Small intestine (tissue), 7 donors: ENCODE measurements at regions not wholly inside any gene's neighbourhood (a gene's known extent, or its start where the extent isn't known, plus 50 kb on each side); places are given as distances from the start of the nearest gene placed in this dataset.

Experiments
- DNase-seq, 2 donors: peaks; one replicate each; pipeline versions ENCODE4 v3.0.0 to v3.0.0-alpha.2; 2013
- FAIRE-seq: peaks from 2 replicates; lab custom pipeline; 2012; peaks lifted over from hg19 to GRCh38; lab: Jason Lieb, UNC
- H3K27ac ChIP-seq, 3 donors: one replicate each; pipeline ENCODE4 v1.5.1; 2013; ENCODE audit warnings: low read length in 2 of 3, mild to moderate bottlenecking in 2 of 3, control low read depth in 1 of 3, inconsistent platforms in 1 of 3, low read depth in 1 of 3, moderate library complexity in 1 of 3
- H3K27me3 ChIP-seq, 3 donors: one replicate each; pipeline ENCODE4 v1.6.1; 2013; ENCODE audit warnings: low read length in 3 of 3, inconsistent platforms in 1 of 3; ENCODE audit not compliant: control insufficient read depth in 3 of 3, insufficient read depth in 3 of 3
- H3K36me3 ChIP-seq, 3 donors: one replicate each; pipeline ENCODE4 v1.6.1; 2013; ENCODE audit warnings: low read length in 3 of 3, inconsistent platforms in 1 of 3, low read depth in 1 of 3, mild to moderate bottlenecking in 1 of 3, moderate library complexity in 1 of 3; ENCODE audit not compliant: control insufficient read depth in 3 of 3, insufficient read depth in 2 of 3
- H3K4me1 ChIP-seq, 3 donors: one replicate each; pipeline ENCODE4 v1.6.1; 2013; ENCODE audit warnings: low read length in 2 of 3, inconsistent platforms in 1 of 3, low read depth in 1 of 3, mild to moderate bottlenecking in 1 of 3, moderate library complexity in 1 of 3; ENCODE audit not compliant: control insufficient read depth in 3 of 3, insufficient read depth in 2 of 3
- H3K4me3 ChIP-seq, 3 donors: one replicate each; pipeline ENCODE4 v1.5.1; 2013; ENCODE audit warnings: low read length in 3 of 3, control low read depth in 1 of 3, inconsistent platforms in 1 of 3, low read depth in 1 of 3, mild to moderate bottlenecking in 1 of 3, moderate library complexity in 1 of 3
- H3K9me3 ChIP-seq, 2 donors: one replicate each; pipeline ENCODE4 v1.6.1; 2013; ENCODE audit warnings: low read depth in 1 of 2, low read length in 1 of 2; ENCODE audit not compliant: control insufficient read depth in 2 of 2, insufficient read depth in 1 of 2
- WGBS, 3 donors: extraction: QIAGEN DNeasy Blood & Tissue Kit; methylation state at CpG; one replicate each; pipeline ENCODE4 v1.1.7; 2013; 5-methylcytosine and 5-hydroxymethylcytosine counted together
- donor health status: healthy with polysubstance abuse.
- donor health status: control.
- donor health status: control.
- donor health status: Bipolar disorder and iron deficiency.
- donor health status: healthy.

DNA sequence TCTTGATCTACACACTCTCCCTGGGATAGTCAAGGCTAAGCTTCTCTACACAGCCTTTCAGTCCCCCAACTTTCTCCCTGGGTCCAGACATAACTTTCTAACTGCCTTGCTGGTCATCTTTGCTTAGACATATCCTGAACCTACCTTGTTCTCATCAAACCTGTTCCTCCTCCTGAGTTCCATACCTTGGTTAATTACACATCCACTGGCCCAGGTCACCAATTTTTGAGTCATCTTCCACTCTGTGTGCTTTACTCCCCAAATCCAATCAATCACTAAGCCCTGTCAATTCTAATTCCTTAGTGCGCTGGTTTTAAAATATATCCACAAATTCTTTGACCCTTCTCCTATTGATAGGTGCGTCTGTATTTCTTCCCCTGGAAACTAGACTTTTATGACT, 107.0 kb downstream of the EVX1 start:
- H3K4me1 ChIP-seq: peaks cover 0 to 9% (median 0%) of the 10 kb centered on the region in 3 donors
- FAIRE-seq (no peak), DNase-seq (no peak)
- peaks cover 0 to 2% (median 0%) of the 10 kb centered on the region in 3 donors for H3K27me3 ChIP-seq
- H3K4me3 ChIP-seq: no peak overlapping the region
- 41 to 83% (median 54%) methylated on average over 2 of the region's 2 CpGs for WGBS, 3 donors
- H3K36me3 ChIP-seq: no peaks in the 10 kb centered on the region
- no peaks in the 10 kb centered on the region for H3K9me3 ChIP-seq
- H3K27ac ChIP-seq: no peak overlapping the region

DNA sequence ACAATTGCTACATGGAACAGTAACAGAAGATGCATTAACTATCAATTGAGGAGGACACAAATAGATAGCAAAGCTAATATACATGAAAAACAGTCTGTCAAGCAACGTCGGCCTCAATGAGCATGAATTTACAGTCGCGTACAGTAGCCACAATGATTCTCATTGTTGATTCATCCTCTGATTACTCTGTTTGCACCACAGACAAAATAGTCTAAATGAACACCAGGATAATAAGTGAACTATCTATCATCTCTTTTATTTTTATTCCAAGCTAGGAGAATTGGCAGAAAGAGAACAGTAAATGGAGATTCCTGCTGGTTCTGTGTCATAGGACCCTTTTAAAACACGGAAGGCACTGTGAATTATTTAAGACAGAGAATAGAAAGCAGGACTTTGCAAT, 108.5 kb downstream of the EVX1 start:
- Histone ChIP-seq H3K4me3 (no peak overlapping the region), H3K4me1 (peaks cover 0 to 7% (median 0%) of the 10 kb centered on the region in 3 donors), H3K27ac (no peak overlapping the region), H3K36me3 (no peaks in the 10 kb centered on the region), H3K9me3 (no peaks in the 10 kb centered on the region), H3K27me3 (peaks cover 0 to 2% (median 0%) of the 10 kb centered on the region in 3 donors)
- no peak for DNase-seq
- WGBS, 3 donors: 72 to 80% (median 79%) methylated on average over 5 of the region's 5 CpGs
- FAIRE-seq: no peak

DNA sequence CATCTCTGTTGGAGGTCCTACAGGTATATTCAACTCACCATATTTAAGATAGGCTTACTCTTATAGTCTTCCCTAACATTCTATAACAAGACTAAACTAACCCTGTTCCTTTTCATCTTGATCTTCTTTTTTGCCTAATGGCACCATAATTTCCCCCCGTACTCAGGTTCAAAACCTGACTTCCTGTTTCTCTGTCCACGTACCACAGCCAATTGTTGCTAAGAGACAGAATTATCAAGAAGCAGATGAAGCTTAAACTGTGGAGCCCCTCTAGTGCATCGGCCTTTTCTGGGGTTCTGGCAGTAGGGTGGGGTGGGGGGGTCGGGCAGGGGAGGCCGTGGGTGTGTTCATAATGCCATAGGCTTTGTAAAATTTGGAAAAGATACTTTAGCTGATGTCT, 109.2 kb downstream of the EVX1 start:
- FAIRE-seq: no peak
- DNase-seq: no peak
- WGBS, 3 donors: 58 to 63% (median 59%) methylated on average over 5 of the region's 5 CpGs
- no peak overlapping the region for H3K4me3 ChIP-seq
- H3K27ac ChIP-seq: no peak overlapping the region
- H3K36me3 ChIP-seq: no peaks in the 10 kb centered on the region
- peaks cover 0 to 2% (median 0%) of the 10 kb centered on the region in 3 donors for H3K27me3 ChIP-seq
- peaks cover 0 to under 1% (median 0%) of the 10 kb centered on the region in 3 donors for H3K4me1 ChIP-seq
- no peaks in the 10 kb centered on the region for H3K9me3 ChIP-seq

DNA sequence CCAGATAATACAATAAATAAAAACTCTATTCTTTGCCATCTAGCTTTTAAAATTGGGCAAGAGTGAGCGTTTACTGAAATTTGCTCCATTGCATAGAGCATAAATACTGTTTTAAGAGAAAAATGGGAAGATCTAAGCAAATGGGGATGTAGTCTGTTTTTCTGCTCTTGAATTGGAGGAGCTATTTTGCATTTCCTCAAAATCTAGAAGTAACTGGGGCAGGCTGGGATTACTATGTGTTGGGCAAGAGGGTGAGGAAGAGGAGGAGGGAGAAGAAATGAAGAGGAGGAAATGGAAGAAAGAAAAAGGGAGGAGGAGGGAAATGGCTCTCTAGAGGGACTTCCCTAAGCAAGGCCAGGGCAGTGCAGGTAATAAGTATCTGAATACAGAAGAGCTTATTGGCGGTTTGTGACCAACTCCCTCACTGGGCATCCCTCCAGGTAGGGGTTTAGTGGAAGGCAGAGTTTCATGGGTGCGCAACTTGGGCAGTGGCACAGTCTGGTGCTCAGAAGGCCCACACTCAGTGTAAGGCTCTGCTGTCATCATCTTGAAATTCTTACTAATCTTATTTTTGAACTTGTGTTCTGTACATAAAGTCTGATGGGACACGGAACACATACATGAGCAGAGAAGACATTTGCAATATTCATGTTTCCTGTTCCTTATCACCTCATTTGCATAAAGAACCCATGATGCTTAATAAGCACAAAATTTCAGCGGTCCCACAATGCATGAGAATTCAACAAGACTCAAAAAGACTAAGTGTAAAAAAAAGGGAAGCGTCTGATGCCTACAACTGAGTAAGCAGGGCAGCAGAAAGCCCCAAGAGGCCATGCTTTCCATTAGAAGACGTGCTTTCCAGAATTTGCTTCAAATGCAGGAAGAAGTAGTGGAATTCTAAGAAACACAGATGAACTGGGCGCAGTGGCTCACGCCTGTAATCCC, 116.9 kb downstream of the EVX1 start:
- DNase-seq (no peak), FAIRE-seq (no peak)
- no peaks in the 10 kb centered on the region for H3K4me1 ChIP-seq
- peaks cover 0 to 2% (median 0%) of the 10 kb centered on the region in 3 donors for H3K27me3 ChIP-seq
- H3K9me3 ChIP-seq: no peaks in the 10 kb centered on the region
- H3K27ac ChIP-seq: no peak overlapping the region
- no peaks in the 10 kb centered on the region for H3K36me3 ChIP-seq
- H3K4me3 ChIP-seq: no peak overlapping the region
- WGBS, 3 donors: 81 to 88% (median 87%) methylated on average over 9 of the region's 9 CpGs

DNA sequence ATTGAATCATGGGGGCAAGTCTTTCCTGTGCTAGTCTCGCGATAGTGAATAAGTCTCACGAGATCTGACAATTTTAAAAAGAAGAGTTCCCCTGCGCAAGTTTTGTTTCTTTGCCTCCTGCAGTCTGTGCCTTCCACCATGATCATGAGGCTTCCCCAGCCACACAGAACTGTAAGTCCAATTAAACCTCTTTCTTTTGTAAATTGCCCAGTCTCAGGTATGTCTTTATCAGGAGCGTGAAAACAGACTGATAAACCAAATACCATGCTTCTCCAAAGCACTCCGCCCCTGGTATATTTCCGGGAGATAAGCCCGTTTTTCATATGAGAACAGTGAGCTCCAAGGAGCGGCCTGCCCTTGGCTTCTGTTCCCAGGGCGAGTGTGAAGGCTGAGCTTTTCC, 118.9 kb downstream of the EVX1 start:
- Histone ChIP-seq H3K36me3 (no peaks in the 10 kb centered on the region), H3K4me1 (no peaks in the 10 kb centered on the region), H3K27me3 (peaks cover 0 to 2% (median 0%) of the 10 kb centered on the region in 3 donors), H3K4me3 (no peak overlapping the region), H3K9me3 (no peaks in the 10 kb centered on the region), H3K27ac (no peak overlapping the region)
- FAIRE-seq: no peak
- WGBS, 3 donors: 46 to 71% (median 55%) methylated on average over 10 of the region's 10 CpGs
- DNase-seq: peak in 1 of 2 donors; percentile 38

DNA sequence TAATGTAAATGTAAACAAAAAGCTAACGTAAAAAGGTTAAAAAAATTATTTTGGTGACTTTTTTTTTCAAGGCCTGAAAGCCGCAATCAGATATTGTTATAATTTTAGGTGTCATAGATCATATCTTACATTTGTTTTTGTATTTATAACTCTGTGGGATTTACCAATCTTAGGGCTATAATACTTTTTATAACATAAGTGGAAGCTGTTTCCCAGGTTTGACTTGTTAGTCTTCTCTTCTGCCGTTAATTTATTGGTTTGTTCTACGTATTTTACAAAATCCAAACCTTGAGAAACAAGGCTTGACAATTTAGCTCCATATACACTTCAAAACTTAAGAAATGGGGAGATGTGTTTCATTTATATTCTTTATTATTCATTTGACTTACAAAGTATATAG, 119.4 kb downstream of the EVX1 start:
- DNase-seq (no peak), FAIRE-seq (no peak)
- Histone ChIP-seq H3K4me1 (no peaks in the 10 kb centered on the region), H3K27me3 (peaks cover 0 to 2% (median 0%) of the 10 kb centered on the region in 3 donors), H3K27ac (no peak overlapping the region), H3K9me3 (no peaks in the 10 kb centered on the region), H3K36me3 (no peaks in the 10 kb centered on the region), H3K4me3 (no peak overlapping the region)
- WGBS, 3 donors: 51 to 73% (median 65%) methylated on average over 4 of the region's 4 CpGs

DNA sequence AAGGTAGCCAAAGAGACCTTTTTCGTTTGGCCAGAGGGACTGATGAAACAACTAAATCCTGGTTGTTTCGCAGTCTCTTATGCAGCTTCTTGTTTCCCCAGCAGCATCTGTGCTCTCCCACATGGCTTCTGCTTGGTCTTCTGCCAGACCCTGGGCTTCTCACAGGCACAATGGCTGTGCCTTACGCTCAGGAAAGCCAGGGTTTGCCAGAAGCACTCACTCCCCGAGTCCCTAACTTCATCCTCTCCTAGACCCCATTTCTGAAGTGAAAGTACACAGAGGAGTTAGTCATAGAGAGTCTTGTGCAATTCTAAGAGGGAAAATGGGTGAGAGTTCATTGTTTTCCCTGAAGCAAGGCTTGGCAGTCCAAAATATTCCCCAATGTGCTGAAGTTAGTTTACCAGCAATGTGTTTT, 121.7 kb downstream of the EVX1 start:
- FAIRE-seq (no peak), DNase-seq (peak; percentile 11 to 39)
- WGBS, 3 donors: 62 to 84% (median 62%) methylated on average over 4 of the region's 4 CpGs
- Histone ChIP-seq H3K4me3 (no peak overlapping the region), H3K9me3 (no peaks in the 10 kb centered on the region), H3K36me3 (no peaks in the 10 kb centered on the region), H3K27me3 (no peaks in the 10 kb centered on the region), H3K27ac (peak overlapping the region in 1 of 3 donors; percentile 79), H3K4me1 (no peaks in the 10 kb centered on the region)

DNA sequence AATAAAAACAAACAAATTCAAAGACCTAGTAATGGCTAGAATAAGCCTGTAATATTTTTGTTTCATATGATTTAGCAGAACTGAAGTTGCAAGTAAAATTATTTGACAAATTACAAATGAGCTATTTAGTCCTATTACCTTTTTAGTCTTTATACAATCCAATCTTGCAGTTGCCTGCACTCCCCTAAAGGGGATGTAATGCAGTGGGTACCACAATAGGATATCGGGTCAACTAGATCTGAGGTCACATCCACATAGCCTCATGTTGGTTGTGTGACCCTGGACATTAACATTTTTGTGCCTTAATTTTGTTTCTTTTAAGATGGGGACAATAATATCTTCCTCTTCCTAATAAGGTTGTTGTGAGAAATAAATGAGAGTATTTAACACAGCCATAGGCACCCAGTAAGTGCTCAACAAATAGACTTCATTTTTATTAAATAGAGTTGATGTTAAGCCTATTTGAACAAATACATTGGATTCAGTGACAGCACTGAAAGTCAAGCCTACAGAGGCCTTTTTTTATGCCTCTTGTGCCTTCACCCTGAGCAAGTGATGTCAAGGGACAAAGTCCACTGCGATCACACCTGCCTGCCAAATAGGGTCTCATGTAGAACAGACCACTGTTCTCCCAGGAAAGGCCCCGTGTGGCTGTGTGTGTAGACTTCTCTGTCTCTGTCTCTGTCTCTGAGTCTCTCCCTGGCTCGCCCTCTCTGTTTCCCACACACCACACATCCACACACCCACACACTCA, 124.8 kb downstream of the EVX1 start:
- Histone ChIP-seq H3K4me1 (no peaks in the 10 kb centered on the region), H3K27me3 (no peaks in the 10 kb centered on the region), H3K4me3 (no peak overlapping the region), H3K27ac (no peak overlapping the region), H3K36me3 (no peaks in the 10 kb centered on the region), H3K9me3 (no peaks in the 10 kb centered on the region)
- FAIRE-seq: no peak
- peak in 1 of 2 donors; percentile 57 for DNase-seq
- WGBS, 3 donors: 59 to 81% (median 75%) methylated on average over 4 of the region's 4 CpGs
